A673 (cell line): ENCODE measurements at regions not wholly inside any gene's neighbourhood (a gene's known extent, or its start where the extent isn't known, plus 50 kb on each side); places are given as distances from the start of the nearest gene placed in this dataset.

Experiments
- BruUV-seq: library from RNA; stranded (reverse); fragments of 400-500 nt; replicated peaks from 2 replicates; lab custom pipeline; 2021; lab: Mats Ljungman, UMichigan
- CTCF ChIA-PET: fragments of 300-600 bp; sonication (Branson Sonifier 250); formaldehyde crosslinking; loops from one replicate; lab custom pipeline; 2022; ENCODE audit warnings: antibody characterized with exemption; lab: Charles Lee
- POLR2A ChIA-PET: fragments of 300-600 bp; sonication (Branson Sonifier 250); formaldehyde crosslinking; loops from one replicate; lab custom pipeline; 2022; ENCODE audit warnings: antibody characterized with exemption; ENCODE audit not compliant: low non-redundant PET; lab: Charles Lee
- DNase-seq: peaks from one replicate; pipeline ENCODE4 v3.0.0-alpha.2; 2015; ENCODE audit warnings: low spot score
- H3K27ac ChIP-seq: fragments of 200-600 bp; sonication (generic); 2 replicates; pipeline ENCODE4 v1.5.1; 2016; ENCODE audit warnings: mixed run types, low read depth, mild to moderate bottlenecking, mixed read lengths, antibody characterized with exemption, low read length; ENCODE audit not compliant: poor library complexity, severe bottlenecking
- H3K27me3 ChIP-seq: fragments of 200-600 bp; sonication (generic); replicated peaks from 2 replicates; pipeline ENCODE4 v1.6.1; 2017; ENCODE audit warnings: mixed run types, low read depth, mild to moderate bottlenecking, mixed read lengths, antibody characterized with exemption, low read length; ENCODE audit not compliant: insufficient read depth, poor library complexity
- H3K36me3 ChIP-seq: fragments of 200-600 bp; sonication (generic); 2 replicates; pipeline ENCODE4 v1.6.1; 2016; ENCODE audit warnings: mixed run types, mild to moderate bottlenecking, mixed read lengths, antibody characterized with exemption, low read length; ENCODE audit not compliant: insufficient read depth, poor library complexity, severe bottlenecking
- H3K4me1 ChIP-seq: fragments of 200-600 bp; sonication (generic); 2 replicates; pipeline ENCODE4 v1.6.1; 2017; ENCODE audit warnings: mixed run types, mild to moderate bottlenecking, mixed read lengths, antibody characterized with exemption, low read length; ENCODE audit not compliant: insufficient read depth, poor library complexity, severe bottlenecking
- H3K4me3 ChIP-seq: fragments of 200-600 bp; sonication (generic); 2 replicates; pipeline ENCODE4 v1.5.1; 2016; ENCODE audit warnings: low read depth, mixed run types, mild to moderate bottlenecking, mixed read lengths, low read length; ENCODE audit not compliant: poor library complexity, severe bottlenecking
- H3K9me3 ChIP-seq: fragments of 200-600 bp; sonication (generic); 2 replicates; pipeline ENCODE4 v1.6.1; 2016; ENCODE audit warnings: mixed run types, low read depth, mild to moderate bottlenecking, mixed read lengths, antibody characterized with exemption, low read length; ENCODE audit not compliant: poor library complexity, severe bottlenecking
- EZH2 ChIP-seq: fragments of 200-600 bp; sonication (generic); IDR thresholded peaks from 2 replicates; pipeline ENCODE4 v1.6.1; 2017; ENCODE audit warnings: borderline replicate concordance, low read depth, mild to moderate bottlenecking, mixed read lengths, antibody characterized with exemption, low read length; ENCODE audit not compliant: poor library complexity, severe bottlenecking
- intact Hi-C: fragments of 100-400 bp; cut with micrococcal nuclease; formaldehyde crosslinking; loops from one replicate; pipeline ENCODE4 v1.10.0; 2022; ENCODE audit not compliant: unreplicated experiment
- TF ChIP-seq, protein P1 (sequence below): fragments of 300-800, 200-600 bp; sonication (generic); conservative IDR thresholded peaks from 2 replicates; pipeline ENCODE4 v1.5.1; 2017; ENCODE audit warnings: low read depth, mild to moderate bottlenecking, antibody characterized with exemption, low read length, moderate library complexity, mixed read lengths

DNA sequence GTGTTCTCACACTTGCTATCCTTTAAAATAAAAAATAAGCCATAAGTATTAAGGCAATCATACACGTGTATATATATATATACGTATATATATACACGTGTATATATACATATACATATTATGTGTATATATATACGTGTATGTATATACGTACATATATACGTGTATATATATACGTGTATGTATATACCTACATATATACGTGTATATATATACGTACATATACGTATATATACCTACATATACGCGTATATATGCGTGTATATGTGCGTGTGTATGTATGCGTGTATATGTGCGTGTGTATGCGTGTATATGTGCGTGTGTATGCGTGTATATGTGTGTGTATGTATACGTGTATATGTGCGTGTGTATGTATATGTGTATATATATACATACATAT is 477.3 kb upstream of the ARRDC4 start:
- Histone ChIP-seq H3K4me3 (no peak overlapping the region), H3K27me3 (no peaks in the 10 kb centered on the region), H3K9me3 (peaks cover 9% of the 10 kb centered on the region), H3K36me3 (no peaks in the 10 kb centered on the region), H3K27ac (no peak overlapping the region), H3K4me1 (peaks cover 13% of the 10 kb centered on the region)
- BruUV-seq = no TSS peak
- intact Hi-C loops = loop anchor here (5.0 kb wide), 1 partner anchor 246 kb away; no protein-coding TSS in a partner anchor
- POLR2A ChIA-PET = no interaction called here
- CTCF ChIA-PET = interaction anchor here (1.3 kb wide), 1 partner anchor 237 kb away, joined by 6 read pairs; no protein-coding TSS in a partner anchor
- no peak for TF ChIP-seq EZH2
- TF ChIP-seq, protein P1, sequence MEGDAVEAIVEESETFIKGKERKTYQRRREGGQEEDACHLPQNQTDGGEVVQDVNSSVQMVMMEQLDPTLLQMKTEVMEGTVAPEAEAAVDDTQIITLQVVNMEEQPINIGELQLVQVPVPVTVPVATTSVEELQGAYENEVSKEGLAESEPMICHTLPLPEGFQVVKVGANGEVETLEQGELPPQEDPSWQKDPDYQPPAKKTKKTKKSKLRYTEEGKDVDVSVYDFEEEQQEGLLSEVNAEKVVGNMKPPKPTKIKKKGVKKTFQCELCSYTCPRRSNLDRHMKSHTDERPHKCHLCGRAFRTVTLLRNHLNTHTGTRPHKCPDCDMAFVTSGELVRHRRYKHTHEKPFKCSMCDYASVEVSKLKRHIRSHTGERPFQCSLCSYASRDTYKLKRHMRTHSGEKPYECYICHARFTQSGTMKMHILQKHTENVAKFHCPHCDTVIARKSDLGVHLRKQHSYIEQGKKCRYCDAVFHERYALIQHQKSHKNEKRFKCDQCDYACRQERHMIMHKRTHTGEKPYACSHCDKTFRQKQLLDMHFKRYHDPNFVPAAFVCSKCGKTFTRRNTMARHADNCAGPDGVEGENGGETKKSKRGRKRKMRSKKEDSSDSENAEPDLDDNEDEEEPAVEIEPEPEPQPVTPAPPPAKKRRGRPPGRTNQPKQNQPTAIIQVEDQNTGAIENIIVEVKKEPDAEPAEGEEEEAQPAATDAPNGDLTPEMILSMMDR = no peak
- DNase-seq = no peak

DNA sequence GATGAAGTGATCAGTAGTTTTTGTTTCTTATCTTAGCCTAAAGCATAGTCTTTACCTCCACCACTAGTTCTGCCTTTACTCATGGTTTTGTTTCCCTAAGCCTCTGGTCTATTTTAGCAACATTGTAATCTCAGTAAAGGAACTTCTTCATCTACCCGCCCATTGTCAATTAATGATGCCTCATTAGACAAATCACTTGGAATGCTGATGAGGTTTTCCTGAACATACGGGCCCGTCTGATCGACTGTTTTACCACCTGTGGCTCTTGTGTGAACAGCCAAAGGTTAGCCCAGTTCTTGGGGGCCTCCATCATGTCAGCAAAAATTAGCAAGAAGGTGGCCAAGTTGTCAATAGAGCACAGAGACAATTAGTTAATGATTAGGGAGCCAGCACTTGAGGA is 470.1 kb upstream of the ARRDC4 start:
- no TSS peak for BruUV-seq
- Histone ChIP-seq H3K27ac (no peak overlapping the region), H3K36me3 (no peaks in the 10 kb centered on the region), H3K27me3 (no peaks in the 10 kb centered on the region), H3K4me1 (no peaks in the 10 kb centered on the region), H3K4me3 (no peak overlapping the region), H3K9me3 (no peaks in the 10 kb centered on the region)
- TF ChIP-seq EZH2 = no peak
- TF ChIP-seq, protein P1 = no peak
- no peak for DNase-seq
- intact Hi-C loops = no loop called here
- POLR2A ChIA-PET = no interaction called here
- CTCF ChIA-PET = no interaction called here

DNA sequence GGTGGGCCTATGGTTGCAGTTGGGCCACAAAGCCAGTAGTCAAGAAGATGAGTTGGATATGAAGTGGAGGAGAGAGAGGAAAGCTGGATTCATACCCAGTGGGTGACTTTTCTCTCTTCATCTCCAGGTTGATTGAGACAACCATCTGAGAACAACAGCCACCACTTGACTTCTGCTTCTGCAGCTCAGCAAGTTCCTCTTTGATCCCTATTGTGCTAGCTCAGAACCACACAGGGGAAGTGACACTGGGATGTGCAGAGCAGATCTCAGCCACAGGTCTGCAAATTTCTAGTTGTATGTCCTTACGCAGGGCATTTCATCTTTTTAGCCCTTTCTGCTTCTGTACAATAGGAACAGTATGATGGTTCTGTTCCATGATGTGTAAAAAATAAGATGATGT is 459.2 kb upstream of the ARRDC4 start:
- TF ChIP-seq EZH2 = no peak
- TF ChIP-seq, protein P1 = no peak
- Histone ChIP-seq H3K4me1 (no peaks in the 10 kb centered on the region), H3K9me3 (no peaks in the 10 kb centered on the region), H3K27me3 (no peaks in the 10 kb centered on the region), H3K27ac (no peak overlapping the region), H3K4me3 (no peak overlapping the region), H3K36me3 (no peaks in the 10 kb centered on the region)
- ChIA-PET CTCF (no interaction called here), POLR2A (interaction anchor here (0.7 kb wide), 1 partner anchor 20 kb away, joined by 3 read pairs; no protein-coding TSS in a partner anchor)
- no TSS peak for BruUV-seq
- intact Hi-C loops = no loop called here
- DNase-seq = no peak
